Astrocyte (in vitro differentiated cells and primary cell): ENCODE measurements at regions not wholly inside any gene's neighbourhood (a gene's known extent, or its start where the extent isn't known, plus 50 kb on each side); places are given as distances from the start of the nearest gene placed in this dataset.

Source experiments
- EZH2 ChIP-seq: IDR thresholded peaks from 2 replicates; pipeline ENCODE4 v1.6.1; 2012; ENCODE audit warnings: mild to moderate bottlenecking, low read length, inconsistent platforms; ENCODE audit not compliant: insufficient read depth
- TF ChIP-seq, protein P1 (sequence below): IDR thresholded peaks from 2 replicates; pipeline ENCODE4 v1.5.1; 2011; ENCODE audit warnings: low read depth, mild to moderate bottlenecking, inconsistent platforms, low read length, moderate library complexity; ENCODE audit not compliant: insufficient read depth

DNA sequence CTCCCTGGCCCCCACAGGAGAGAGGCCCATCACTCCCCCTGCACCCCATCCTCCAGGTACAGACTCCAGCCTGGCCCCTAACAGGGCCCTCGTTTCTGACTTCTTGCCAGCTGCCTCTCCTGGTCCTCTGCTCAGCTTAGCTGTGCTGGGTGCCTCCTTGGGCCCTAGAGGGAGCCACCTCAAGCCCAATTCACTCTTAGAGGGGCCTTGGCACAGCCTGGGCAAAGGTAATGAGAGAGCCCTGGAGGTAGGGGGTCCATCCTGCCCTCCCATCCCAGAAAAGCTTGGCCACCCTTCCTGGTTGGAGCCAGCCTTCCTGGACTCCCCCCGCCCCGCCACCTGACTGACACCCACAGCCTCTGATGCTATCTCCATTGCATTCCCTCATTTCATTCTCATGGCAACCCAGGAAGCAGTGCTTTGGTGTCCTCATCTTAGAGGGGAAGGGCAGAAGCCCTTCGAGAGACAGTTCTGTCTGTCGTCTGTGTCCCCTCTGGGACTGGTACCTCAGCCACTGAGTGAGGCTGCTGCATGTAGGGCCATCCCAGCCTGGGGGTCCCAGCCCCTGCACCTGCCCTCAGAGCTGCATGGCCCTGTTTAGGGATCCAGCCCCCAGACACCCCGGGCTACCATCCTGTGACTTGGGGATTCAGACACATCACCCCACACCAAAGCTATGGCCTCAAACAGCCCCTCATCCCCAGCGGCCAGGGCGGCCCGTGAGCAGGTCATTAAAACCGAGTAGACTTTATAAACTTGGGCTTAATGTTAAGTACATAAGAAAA, 95.5 kb downstream of the BARX1 start:
- TF ChIP-seq, protein P1, sequence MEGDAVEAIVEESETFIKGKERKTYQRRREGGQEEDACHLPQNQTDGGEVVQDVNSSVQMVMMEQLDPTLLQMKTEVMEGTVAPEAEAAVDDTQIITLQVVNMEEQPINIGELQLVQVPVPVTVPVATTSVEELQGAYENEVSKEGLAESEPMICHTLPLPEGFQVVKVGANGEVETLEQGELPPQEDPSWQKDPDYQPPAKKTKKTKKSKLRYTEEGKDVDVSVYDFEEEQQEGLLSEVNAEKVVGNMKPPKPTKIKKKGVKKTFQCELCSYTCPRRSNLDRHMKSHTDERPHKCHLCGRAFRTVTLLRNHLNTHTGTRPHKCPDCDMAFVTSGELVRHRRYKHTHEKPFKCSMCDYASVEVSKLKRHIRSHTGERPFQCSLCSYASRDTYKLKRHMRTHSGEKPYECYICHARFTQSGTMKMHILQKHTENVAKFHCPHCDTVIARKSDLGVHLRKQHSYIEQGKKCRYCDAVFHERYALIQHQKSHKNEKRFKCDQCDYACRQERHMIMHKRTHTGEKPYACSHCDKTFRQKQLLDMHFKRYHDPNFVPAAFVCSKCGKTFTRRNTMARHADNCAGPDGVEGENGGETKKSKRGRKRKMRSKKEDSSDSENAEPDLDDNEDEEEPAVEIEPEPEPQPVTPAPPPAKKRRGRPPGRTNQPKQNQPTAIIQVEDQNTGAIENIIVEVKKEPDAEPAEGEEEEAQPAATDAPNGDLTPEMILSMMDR = no peak
- no peak for TF ChIP-seq EZH2
